ENCODE measurements at regions not wholly inside any gene's neighbourhood (a gene's known extent, or its start where the extent isn't known, plus 50 kb on each side); places are given as distances from the start of the nearest gene placed in this dataset.

GRCh38 chr12:127873306-127873705 lies 393.7 kb upstream of the TMEM132C start:
- DNase-seq (ENCODE audit: low read depth) = no peak

- DNase-seq (ENCODE audit: low read depth) = peak; percentile 38
Observed at GRCh38 chr12:127881371-127882140, 385.4 kb upstream of the TMEM132C start.

GRCh38 chr12:127883013-127883412 lies 384.0 kb upstream of the TMEM132C start:
- DNase-seq (ENCODE audit: low read depth) = no peak

- no peak for DNase-seq (ENCODE audit: low read depth)
Observed at GRCh38 chr12:127885954-127886750, 380.8 kb upstream of the TMEM132C start.

DNA sequence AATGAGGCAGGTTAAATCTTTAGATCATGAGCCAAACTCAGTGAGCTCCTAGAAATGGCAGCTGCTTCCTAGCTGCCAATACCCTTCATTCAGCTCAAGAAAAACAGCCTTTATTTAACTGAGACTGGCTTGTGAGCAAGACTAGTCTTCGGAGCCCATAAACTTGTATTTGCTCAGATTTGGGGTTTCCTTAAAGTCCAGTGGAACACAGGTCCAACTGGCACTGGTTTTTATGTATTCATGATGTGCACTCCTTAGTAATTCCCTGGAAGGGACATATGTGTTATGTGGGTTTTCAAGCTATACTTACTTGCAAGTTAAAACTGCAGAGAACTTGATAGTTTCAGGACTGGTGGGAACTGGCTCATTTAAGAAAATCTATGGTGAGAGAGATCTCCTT lies 380.1 kb upstream of the TMEM132C start:
- no peak for DNase-seq (ENCODE audit: low read depth)

- DNase-seq (ENCODE audit: low read depth) = no peak
Observed at GRCh38 chr12:127888943-127889719, 377.8 kb upstream of the TMEM132C start.

GRCh38 chr12:127893895-127894609 lies 372.9 kb upstream of the TMEM132C start:
- DNase-seq (ENCODE audit: low read depth) = no peak

DNA sequence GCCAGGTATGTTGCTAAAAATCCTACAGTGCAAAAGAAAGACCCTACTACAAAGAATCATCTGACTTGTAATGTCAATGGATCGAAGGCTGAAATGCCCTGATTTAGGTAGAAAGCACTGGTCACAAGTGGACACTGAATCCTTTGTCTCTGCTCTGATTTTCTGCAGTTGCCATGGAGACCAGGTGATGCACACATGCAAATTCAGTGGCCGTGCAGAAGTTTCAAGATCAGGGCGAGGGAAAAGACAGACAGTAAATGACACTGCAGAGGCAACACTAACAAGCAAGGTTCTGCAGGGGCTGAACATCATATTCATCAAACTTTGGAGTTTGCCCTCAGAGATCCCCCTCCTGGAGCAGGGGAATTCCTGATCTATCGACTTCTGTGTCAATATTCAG lies 370.3 kb upstream of the TMEM132C start:
- no peak for DNase-seq (ENCODE audit: low read depth)

DNA sequence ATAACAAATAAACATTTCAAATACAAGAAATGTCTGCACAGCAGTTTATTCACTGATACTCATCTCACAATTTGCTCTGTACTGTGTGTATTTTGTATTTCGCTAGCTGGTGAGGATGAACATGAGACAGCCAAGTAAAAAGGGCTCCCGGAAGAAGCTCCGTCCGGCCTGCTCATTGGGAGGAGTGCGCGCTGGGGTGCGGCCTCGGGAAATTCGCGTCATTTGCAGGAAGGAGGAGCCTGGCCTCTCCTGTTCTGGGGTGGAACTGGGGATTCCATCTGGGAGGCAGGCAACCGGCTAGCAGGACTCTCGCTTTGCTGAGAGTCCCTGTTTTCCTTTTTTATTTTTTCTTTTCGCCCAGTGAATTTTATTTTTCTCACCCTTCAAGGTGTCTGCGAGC lies 368.4 kb upstream of the TMEM132C start:
- DNase-seq (ENCODE audit: low read depth) = no peak

DNA sequence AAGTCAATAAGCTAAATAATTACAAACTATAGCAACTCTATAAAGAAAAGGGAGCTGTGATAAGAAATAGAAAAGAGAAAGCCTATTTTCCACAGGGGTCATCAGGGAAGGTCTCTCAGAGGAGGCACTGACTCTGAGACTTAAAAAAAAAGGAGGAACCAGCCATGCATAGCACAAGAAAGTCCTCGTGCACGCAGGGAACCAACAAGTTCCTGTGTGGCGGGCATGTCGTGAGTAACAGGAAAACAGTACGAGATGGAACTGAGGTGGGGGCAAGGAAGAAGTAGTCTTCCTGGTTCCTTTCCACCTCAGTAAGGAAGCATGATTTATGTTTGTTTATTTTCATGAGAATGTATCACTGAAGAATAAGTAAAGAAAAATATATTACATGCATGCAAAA lies 367.0 kb upstream of the TMEM132C start:
- no peak for DNase-seq (ENCODE audit: low read depth)

DNA sequence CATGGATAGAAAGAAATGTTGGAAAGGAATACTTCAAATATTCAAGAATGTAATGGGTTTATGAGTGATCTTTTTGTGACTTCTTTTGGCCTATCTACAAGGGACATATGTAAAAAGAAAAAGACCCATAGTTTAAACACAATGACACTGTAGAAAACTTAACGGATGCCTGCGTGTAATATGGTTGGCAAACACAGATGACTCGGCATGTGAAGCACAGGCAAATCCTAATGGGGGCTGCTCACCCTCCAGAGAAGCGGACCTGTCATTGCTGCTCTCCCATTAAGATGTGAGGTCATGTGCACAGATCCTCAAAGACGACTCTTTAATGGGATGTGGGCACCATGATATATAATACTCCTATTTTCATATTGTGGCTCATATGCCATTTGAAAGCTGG lies 366.6 kb upstream of the TMEM132C start:
- DNase-seq (ENCODE audit: low read depth) = no peak

DNA sequence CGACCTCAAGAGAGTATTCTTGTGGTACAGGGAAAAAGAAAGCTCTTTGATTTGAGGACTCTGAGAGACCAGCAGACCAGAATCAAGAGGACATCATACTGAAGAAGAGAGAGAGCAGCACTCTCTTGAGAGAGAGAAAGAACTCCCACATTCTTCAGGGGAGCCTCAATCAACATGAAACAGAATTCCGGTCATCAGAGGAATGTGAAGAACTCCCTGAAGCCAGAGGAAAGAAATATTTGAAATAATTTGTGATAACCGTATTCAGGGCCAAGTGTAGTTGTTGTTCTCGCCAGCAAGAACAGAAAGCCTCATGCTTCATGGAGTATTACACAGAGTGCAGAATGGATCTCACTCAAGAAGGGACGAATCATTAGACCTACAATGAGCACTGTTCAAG lies 363.8 kb upstream of the TMEM132C start:
- no peak for DNase-seq (ENCODE audit: low read depth)

DNA sequence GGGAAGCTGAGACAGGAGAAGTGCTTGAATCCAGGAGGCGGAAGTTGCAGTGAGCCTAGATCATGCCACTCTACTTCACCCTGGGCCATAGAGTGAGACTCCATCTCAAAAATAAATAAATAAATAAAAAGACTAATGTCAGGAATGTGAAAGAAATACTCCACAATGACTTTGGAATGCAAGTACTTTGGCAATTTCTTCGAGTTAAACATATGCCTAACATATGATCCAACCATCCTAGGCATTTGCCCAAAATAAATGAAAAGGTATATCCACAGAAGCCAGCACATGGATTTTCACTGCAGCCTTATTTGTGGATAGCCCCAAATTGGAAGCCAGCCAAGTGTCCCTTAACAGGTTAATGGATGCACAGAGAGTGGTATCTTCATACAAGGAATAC lies 357.9 kb upstream of the TMEM132C start:
- DNase-seq (ENCODE audit: low read depth) = no peak

- DNase-seq (ENCODE audit: low read depth) = no peak
Observed at GRCh38 chr12:127911291-127911690, 355.7 kb upstream of the TMEM132C start.

DNA sequence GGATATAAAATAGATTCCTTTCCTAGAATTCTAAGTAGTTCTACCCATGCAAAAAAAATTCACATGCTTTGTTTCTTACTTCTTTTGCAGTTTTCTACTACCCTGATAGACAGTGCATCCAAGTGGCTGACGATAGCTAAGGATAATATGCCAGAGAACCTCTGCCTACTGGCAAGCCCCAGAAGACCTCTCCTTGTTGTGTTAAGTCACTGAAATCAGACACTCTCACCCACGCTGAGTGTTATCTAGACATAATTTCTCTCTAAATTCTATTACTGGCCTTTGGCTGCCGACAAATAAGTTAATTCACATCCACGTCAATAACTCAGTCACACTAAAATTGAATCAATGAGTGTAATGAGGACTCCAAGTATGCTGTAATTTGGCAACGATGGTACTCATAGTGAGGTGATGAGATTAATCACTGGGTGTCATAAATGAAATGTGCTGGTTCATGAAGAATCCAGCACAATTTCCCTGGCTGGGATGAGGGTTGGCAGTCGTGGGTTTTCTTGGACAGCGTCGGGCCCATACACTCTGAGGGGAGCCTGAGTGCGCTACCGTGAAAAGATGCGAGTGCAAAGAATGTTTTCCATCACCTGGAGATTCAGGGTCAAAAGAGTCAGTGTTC lies 354.8 kb upstream of the TMEM132C start:
- DNase-seq (ENCODE audit: low read depth) = no peak

- DNase-seq (ENCODE audit: low read depth) = no peak
Observed at GRCh38 chr12:127923501-127923900, 343.5 kb upstream of the TMEM132C start.

GRCh38 chr12:127925971-127926370 lies 341.0 kb upstream of the TMEM132C start:
- peak; percentile 4 for DNase-seq (ENCODE audit: low read depth)

DNA sequence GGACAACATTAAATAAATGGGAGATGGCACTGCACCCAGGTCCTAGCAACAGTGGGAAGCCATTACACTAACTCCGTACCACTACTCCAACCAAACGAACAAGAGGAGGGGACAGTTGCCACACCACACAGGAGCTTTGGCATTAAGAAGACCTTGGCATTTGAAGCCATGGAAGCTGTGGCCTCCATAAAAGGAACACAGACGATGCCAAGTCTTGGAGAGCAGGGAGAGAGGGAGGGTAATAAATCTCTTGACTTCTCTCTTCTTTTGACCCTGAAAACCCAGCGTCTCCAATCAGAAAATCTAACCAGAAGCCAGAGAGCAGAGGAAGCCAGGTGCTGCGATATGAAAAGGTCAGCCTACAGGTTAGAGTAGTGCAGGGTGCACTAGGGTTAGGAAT lies 338.8 kb upstream of the TMEM132C start:
- DNase-seq (ENCODE audit: low read depth) = no peak

DNA sequence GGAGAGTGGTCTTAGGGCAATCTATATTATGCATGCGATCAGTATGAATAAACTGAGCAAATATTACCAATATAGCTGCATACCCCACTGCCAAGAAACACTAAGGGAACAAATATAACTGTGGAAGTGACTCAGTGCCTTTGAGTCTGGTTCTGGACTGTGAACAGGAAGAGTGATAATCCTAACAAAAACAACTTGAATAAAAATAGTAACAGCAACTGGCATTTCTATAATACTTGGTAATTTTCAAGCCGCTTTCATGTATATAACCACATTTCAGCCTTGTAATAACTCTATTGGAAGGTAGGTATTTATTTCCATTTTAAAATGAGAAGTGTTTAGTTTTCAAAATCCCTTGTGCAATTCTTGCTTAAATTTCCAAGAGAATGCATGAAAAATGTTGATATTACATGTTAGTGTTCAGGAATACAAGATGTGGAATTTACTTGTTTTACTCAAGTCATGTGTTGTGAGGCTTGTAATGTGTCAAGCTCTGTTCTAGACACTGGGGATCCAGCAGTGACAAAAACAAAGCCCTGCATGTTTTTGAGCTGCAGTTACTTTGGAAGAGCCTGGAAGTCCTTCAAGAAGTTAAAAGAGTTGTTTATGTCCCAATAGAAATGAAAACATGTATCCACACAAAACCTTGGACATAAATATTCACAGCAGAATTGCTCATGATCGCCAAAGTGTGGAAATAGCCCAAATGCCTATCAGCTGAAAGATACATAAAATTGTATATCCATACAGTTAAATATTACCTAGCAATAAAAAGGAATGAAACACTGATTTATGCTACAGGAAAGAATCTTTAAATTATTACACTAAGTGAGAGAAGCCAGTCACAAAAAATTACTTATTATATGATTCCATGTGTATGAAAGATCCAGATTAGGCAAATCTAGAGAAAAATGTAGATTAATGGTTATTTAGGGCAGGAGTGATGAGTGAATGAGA lies 338.1 kb upstream of the TMEM132C start:
- peak; percentile 25 for DNase-seq (ENCODE audit: low read depth)

DNA sequence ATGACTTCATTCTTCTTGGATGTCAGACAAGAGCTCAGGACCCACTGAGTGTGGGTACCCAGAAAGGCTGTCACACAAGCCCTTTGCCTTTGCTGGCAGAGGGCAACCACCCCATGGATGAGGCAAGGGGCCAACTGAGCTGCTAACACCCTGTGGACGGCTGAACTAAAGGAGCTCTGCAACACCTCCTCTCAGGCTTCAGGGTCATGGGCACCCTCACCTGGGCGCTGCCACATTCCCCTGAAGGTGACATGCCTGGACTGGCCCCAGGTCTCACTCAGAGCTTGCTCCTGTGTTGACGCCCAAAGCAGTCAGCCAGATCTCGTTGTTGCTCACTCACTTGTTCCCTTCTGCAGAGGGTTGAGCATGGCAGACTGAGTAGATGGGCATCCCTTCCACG lies 336.8 kb upstream of the TMEM132C start:
- DNase-seq (ENCODE audit: low read depth) = no peak
